ENCODE measurements at regions not wholly inside any gene's neighbourhood (a gene's known extent, or its start where the extent isn't known, plus 50 kb on each side); places are given as distances from the start of the nearest gene placed in this dataset.

- Histone ChIP-seq H3K4me1 (no peaks in the 10 kb centered on the region), H3K27me3 (ENCODE audit: low read depth) (no peaks in the 10 kb centered on the region), H3K9me3 (no peaks in the 10 kb centered on the region), H3K36me3 (no peaks in the 10 kb centered on the region), H3K27ac (no peak overlapping the region), H3K4me3 (no peak overlapping the region)
- ATAC-seq (no peak), DNase-seq (no peak)
- intact Hi-C loops (cut with DNase I), result no loop called here
- TF ChIP-seq CTCF (IDR thresholded peaks at IDR 0.05), result no peak
Observed at GRCh38 chr18:40984856-40985255, 970.2 kb upstream of the PIK3C3 start.

- Histone ChIP-seq H3K4me3 (no peak overlapping the region), H3K9me3 (no peaks in the 10 kb centered on the region), H3K4me1 (no peaks in the 10 kb centered on the region), H3K27me3 (ENCODE audit: low read depth) (no peaks in the 10 kb centered on the region), H3K27ac (no peak overlapping the region), H3K36me3 (no peaks in the 10 kb centered on the region)
- intact Hi-C loops (cut with DNase I), result no loop called here
- no peak for DNase-seq
- no peak for ATAC-seq
- TF ChIP-seq CTCF (IDR thresholded peaks at IDR 0.05), result no peak
Observed at GRCh38 chr18:40983835-40984234, 971.2 kb upstream of the PIK3C3 start.

- intact Hi-C loops (cut with DNase I), result no loop called here
- no peak for TF ChIP-seq CTCF (IDR thresholded peaks at IDR 0.05)
- Histone ChIP-seq H3K4me3 (no peak overlapping the region), H3K27me3 (ENCODE audit: low read depth) (no peaks in the 10 kb centered on the region), H3K36me3 (no peaks in the 10 kb centered on the region), H3K9me3 (no peaks in the 10 kb centered on the region), H3K4me1 (no peaks in the 10 kb centered on the region), H3K27ac (no peak overlapping the region)
- no peak for DNase-seq
- no peak for ATAC-seq
Observed at GRCh38 chr18:40980171-40980570, 974.9 kb upstream of the PIK3C3 start.

- ATAC-seq (no peak), DNase-seq (no peak)
- intact Hi-C loops (cut with DNase I), result no loop called here
- no peak for TF ChIP-seq CTCF (IDR thresholded peaks at IDR 0.05)
- H3K4me3 ChIP-seq, result no peak overlapping the region
- no peaks in the 10 kb centered on the region for H3K27me3 ChIP-seq (ENCODE audit: low read depth)
- H3K36me3 ChIP-seq, result no peaks in the 10 kb centered on the region
- peaks cover 7% of the 10 kb centered on the region for H3K9me3 ChIP-seq
- no peaks in the 10 kb centered on the region for H3K4me1 ChIP-seq
- H3K27ac ChIP-seq, result no peak overlapping the region
Observed at GRCh38 chr18:40976050-40976449, 979.0 kb upstream of the PIK3C3 start.

- Histone ChIP-seq H3K4me3 (no peak overlapping the region), H3K4me1 (no peaks in the 10 kb centered on the region), H3K36me3 (no peaks in the 10 kb centered on the region), H3K27me3 (ENCODE audit: low read depth) (no peaks in the 10 kb centered on the region), H3K27ac (no peak overlapping the region), H3K9me3 (peaks cover 7% of the 10 kb centered on the region)
- intact Hi-C loops (cut with DNase I), result no loop called here
- ATAC-seq (no peak), DNase-seq (no peak)
- no peak for TF ChIP-seq CTCF (IDR thresholded peaks at IDR 0.05)
Observed at GRCh38 chr18:40974448-40974847, 980.6 kb upstream of the PIK3C3 start.

- ATAC-seq, result no peak
Observed at GRCh38 chr18:40962784-40963183, 992.2 kb upstream of the PIK3C3 start.

More at GRCh38 chr18:40962784-40963183, 992.2 kb upstream of the PIK3C3 start:
- DNase-seq, result no peak
- H3K4me1 ChIP-seq, result no peaks in the 10 kb centered on the region
- intact Hi-C loops (cut with DNase I), result no loop called here
- no peak overlapping the region for H3K4me3 ChIP-seq
- no peaks in the 10 kb centered on the region for H3K9me3 ChIP-seq
- no peak overlapping the region for H3K27ac ChIP-seq
- no peak for TF ChIP-seq CTCF (IDR thresholded peaks at IDR 0.05)
- H3K27me3 ChIP-seq (ENCODE audit: low read depth), result no peaks in the 10 kb centered on the region
- no peaks in the 10 kb centered on the region for H3K36me3 ChIP-seq
